H1 (cell line): ENCODE measurements at regions not wholly inside any gene's neighbourhood (a gene's known extent, or its start where the extent isn't known, plus 50 kb on each side); places are given as distances from the start of the nearest gene placed in this dataset.

ENCODE experiments used
- EP300 ChIP-seq, 2 experiments: IDR thresholded peaks; 1 replicate in 1 of 2; 2 replicates in 1 of 2; pipeline ENCODE4 v1.6.1; 2011 to 2012; ENCODE audit warnings: low read depth in 2 of 2, low read length in 2 of 2, mild to moderate bottlenecking in 2 of 2, borderline replicate concordance in 1 of 2, inconsistent platforms in 1 of 2, moderate library complexity in 1 of 2
- POLR2A ChIP-seq, 2 experiments: IDR thresholded peaks; 1 replicate in 1 of 2; 2 replicates in 1 of 2; pipeline ENCODE4 v1.6.1; 2011; ENCODE audit warnings: low read depth in 2 of 2, low read length in 2 of 2, mild to moderate bottlenecking in 2 of 2; ENCODE audit errors: control extremely low read depth in 1 of 2
- TAF1 ChIP-seq: IDR thresholded peaks from 2 replicates; pipeline ENCODE4 v1.6.1; 2011; ENCODE audit warnings: mild to moderate bottlenecking, low read depth, low read length
- TEAD4 ChIP-seq: IDR thresholded peaks from 2 replicates; pipeline ENCODE4 v1.6.1; 2012; ENCODE audit warnings: low read depth, low read length, inconsistent platforms, mixed read lengths

DNA sequence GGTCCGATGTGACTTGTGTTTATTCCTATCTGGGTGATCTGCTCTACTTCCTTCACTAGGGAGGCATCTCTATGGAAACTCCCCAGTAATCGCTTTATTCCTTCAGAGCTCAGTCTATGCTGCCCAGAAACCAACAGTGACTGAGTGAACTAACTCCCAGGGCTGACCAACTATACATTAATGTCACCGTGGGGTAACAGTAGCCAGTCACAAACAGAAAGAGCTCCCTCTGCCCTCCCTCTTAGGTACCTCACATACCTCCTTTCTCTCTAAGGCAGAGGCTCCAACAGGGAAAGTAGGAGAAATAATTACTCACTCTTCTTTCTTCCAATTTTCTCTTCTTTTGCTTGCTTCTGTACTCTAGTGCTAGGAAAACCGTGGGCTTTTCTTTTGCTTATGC, 855.0 kb downstream of the REEP3 start:
- TF ChIP-seq POLR2A (IDR thresholded peaks at IDR 0.05; ENCODE audit: control extremely low read depth in 1 of 2, low read depth in 2 of 2, low read length in 2 of 2) (no peak), TEAD4 (no peak), EP300 (IDR thresholded peaks at IDR 0.05; ENCODE audit: borderline replicate concordance in 1 of 2, low read depth in 2 of 2, low read length in 2 of 2) (no peak), TAF1 (no peak)
